Liver (tissue), 7 donors: ENCODE measurements at regions not wholly inside any gene's neighbourhood (a gene's known extent, or its start where the extent isn't known, plus 50 kb on each side); places are given as distances from the start of the nearest gene placed in this dataset.

Experiments used
- DNase-seq: peaks from one replicate; pipeline ENCODE4 v3.0.0-alpha.2; 2017; ENCODE audit warnings: low spot score
- H3K27ac ChIP-seq, 2 donors: one replicate each; pipeline ENCODE4 v1.7.0; 2013; ENCODE audit warnings: inconsistent platforms in 2 of 2, low read length in 2 of 2, control low read depth in 1 of 2, low read depth in 1 of 2, mild to moderate bottlenecking in 1 of 2
- H3K27me3 ChIP-seq, 4 donors: one replicate each; pipeline versions ENCODE4 v1.6.1 to v1.7.0; 2013; ENCODE audit warnings: low read length in 3 of 4, inconsistent platforms in 1 of 4, mild to moderate bottlenecking in 1 of 4, moderate library complexity in 1 of 4; ENCODE audit not compliant: control insufficient read depth in 4 of 4, insufficient read depth in 4 of 4
- H3K36me3 ChIP-seq, 4 donors: one replicate each; pipeline versions ENCODE4 v1.6.1 to v1.7.0; 2013; ENCODE audit warnings: low read length in 3 of 4, mild to moderate bottlenecking in 3 of 4, low read depth in 1 of 4, moderate library complexity in 1 of 4; ENCODE audit not compliant: control insufficient read depth in 4 of 4, insufficient read depth in 3 of 4
- H3K4me1 ChIP-seq, 4 donors: one replicate each; pipeline versions ENCODE4 v1.6.1 to v1.7.0; 2013; ENCODE audit warnings: low read length in 3 of 4, mild to moderate bottlenecking in 3 of 4, moderate library complexity in 1 of 4; ENCODE audit not compliant: control insufficient read depth in 4 of 4, insufficient read depth in 4 of 4
- H3K4me3 ChIP-seq, 3 donors: one replicate each; pipeline versions ENCODE4 v1.6.1 to v1.7.0; 2013; ENCODE audit warnings: low read length in 3 of 3, control low read depth in 1 of 3, low read depth in 1 of 3, mild to moderate bottlenecking in 1 of 3
- H3K9ac ChIP-seq, 2 donors: one replicate each; pipeline ENCODE4 v1.7.0; 2013; ENCODE audit warnings: low read length in 2 of 2, mild to moderate bottlenecking in 2 of 2, moderate library complexity in 2 of 2, control low read depth in 1 of 2, low read depth in 1 of 2
- H3K9me3 ChIP-seq, 4 donors: one replicate each; pipeline versions ENCODE4 v1.6.1 to v1.7.0; 2013; ENCODE audit warnings: low read length in 3 of 4; ENCODE audit not compliant: control insufficient read depth in 4 of 4
- FOXA1 ChIP-seq: IDR thresholded peaks from 2 replicates; pipeline ENCODE4 v1.6.1; 2016; ENCODE audit warnings: antibody characterized with exemption
- FOXA2 ChIP-seq: IDR thresholded peaks from 2 replicates; pipeline ENCODE4 v1.6.1; 2016; ENCODE audit warnings: antibody characterized with exemption
- GABPA ChIP-seq, 2 donors: IDR thresholded peaks in 1 of 2; conservative IDR thresholded peaks in 1 of 2; 2 replicates each; pipeline ENCODE4 v1.6.1; 2016; ENCODE audit warnings: antibody characterized with exemption in 2 of 2, mild to moderate bottlenecking in 1 of 2, moderate library complexity in 1 of 2
- HNF4A ChIP-seq, 2 donors: conservative IDR thresholded peaks; 2 replicates each; pipeline ENCODE4 v1.6.1; 2016; ENCODE audit warnings: antibody characterized with exemption in 2 of 2, mild to moderate bottlenecking in 2 of 2
- JUND ChIP-seq, 2 donors: IDR thresholded peaks; 2 replicates each; pipeline ENCODE4 v1.6.1; 2016; ENCODE audit warnings: antibody characterized with exemption in 2 of 2
- NR2F2 ChIP-seq: IDR thresholded peaks from 2 replicates; pipeline ENCODE4 v1.6.1; 2016; ENCODE audit warnings: antibody characterized with exemption
- RAD21 ChIP-seq, 2 donors: IDR thresholded peaks; 2 replicates each; pipeline ENCODE4 v1.6.1; 2016; ENCODE audit warnings: antibody characterized with exemption in 2 of 2, mild to moderate bottlenecking in 2 of 2
- RXRA ChIP-seq, 2 donors: IDR thresholded peaks; 2 replicates each; pipeline ENCODE4 v1.6.1; 2017 to 2018; ENCODE audit warnings: antibody characterized with exemption in 2 of 2, mild to moderate bottlenecking in 1 of 2
- SP1 ChIP-seq: IDR thresholded peaks from 2 replicates; pipeline ENCODE4 v1.6.1; 2018; ENCODE audit warnings: antibody characterized with exemption, mild to moderate bottlenecking
- YY1 ChIP-seq: IDR thresholded peaks from 2 replicates; pipeline ENCODE4 v1.6.1; 2016; ENCODE audit warnings: antibody characterized with exemption, mild to moderate bottlenecking
- WGBS: extraction: QIAGEN DNeasy Blood & Tissue Kit; methylation state at CpG from one replicate; pipeline ENCODE4 v1.1.7; 2013; 5-methylcytosine and 5-hydroxymethylcytosine counted together
- TF ChIP-seq, protein P1 (sequence below): IDR thresholded peaks from 2 replicates; pipeline ENCODE4 v1.6.1; 2016; ENCODE audit warnings: antibody characterized with exemption
- TF ChIP-seq, protein P2 (sequence below): IDR thresholded peaks from 2 replicates; pipeline ENCODE4 v1.6.1; 2016; ENCODE audit warnings: antibody characterized with exemption, mild to moderate bottlenecking
- TF ChIP-seq, protein P3 (sequence below): IDR thresholded peaks from 2 replicates; pipeline ENCODE4 v1.6.1; 2016; ENCODE audit warnings: antibody characterized with exemption
- donor health status: healthy.
- donor health status: healthy.
- donor health status: healthy.
- donor health status: healthy.

DNA sequence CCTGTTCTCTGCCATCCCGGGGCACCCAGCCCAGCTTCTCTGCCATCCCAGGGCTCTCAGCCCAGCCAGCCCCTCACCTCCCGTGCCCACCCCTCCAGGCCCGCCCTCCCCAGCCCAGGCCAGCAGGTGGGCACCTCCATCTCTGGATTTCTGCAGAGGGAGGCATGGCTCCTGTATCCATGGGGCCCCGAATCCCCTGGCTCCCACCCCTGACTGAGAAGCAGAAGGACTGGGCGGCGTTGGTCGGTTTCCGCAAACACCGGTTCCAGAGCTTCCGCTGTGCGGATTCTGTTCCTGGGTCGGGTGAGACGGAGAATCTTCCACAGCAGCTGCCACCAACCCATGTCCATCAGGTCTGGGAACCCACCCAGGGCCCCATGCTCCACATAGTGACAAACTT is 240.3 kb downstream of the BRD1 start:
- Histone ChIP-seq H3K27ac (no peak overlapping the region), H3K9ac (no peak overlapping the region), H3K36me3 (no peaks in the 10 kb centered on the region), H3K4me3 (no peak overlapping the region), H3K27me3 (no peaks in the 10 kb centered on the region), H3K4me1 (no peaks in the 10 kb centered on the region), H3K9me3 (peaks cover 0 to 3% (median 0%) of the 10 kb centered on the region in 4 donors)
- no peak for DNase-seq
- no peak for TF ChIP-seq JUND (IDR thresholded peaks at IDR 0.05)
- TF ChIP-seq RAD21 (IDR thresholded peaks at IDR 0.05): no peak
- WGBS: 84% methylated on average over 13 of the region's 13 CpGs

DNA sequence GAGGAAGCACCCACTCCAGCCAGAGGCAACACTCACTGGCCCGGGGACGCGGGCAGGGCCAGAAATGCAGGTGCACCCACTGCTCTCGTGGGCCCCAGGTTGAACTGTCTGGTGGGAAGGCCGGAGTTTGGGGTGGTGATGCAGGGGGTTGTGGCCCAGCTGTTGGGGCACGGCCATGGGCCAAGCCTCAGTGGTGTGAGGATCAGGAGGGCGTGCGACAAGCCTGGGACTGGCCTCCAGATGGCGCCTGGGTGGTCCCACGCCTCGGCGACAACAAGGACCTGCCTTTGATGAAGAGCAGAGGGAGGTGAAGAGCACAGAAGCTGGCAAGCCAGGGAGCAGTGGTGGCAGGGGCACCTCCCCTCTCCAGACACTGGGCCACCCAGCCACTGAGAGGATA is 240.8 kb downstream of the BRD1 start:
- no peak overlapping the region for H3K4me3 ChIP-seq
- WGBS: 81% methylated on average over 12 of the region's 12 CpGs
- H3K36me3 ChIP-seq: no peaks in the 10 kb centered on the region
- no peak overlapping the region for H3K9ac ChIP-seq
- TF ChIP-seq FOXA1 (no peak), NR2F2 (no peak), JUND (IDR thresholded peaks at IDR 0.05) (no peak), HNF4A (conservative IDR thresholded peaks at IDR 0.05) (no peak), YY1 (no peak), RXRA (IDR thresholded peaks at IDR 0.05) (no peak), GABPA (IDR thresholded peaks at IDR 0.05 in 1 of 2, conservative IDR thresholded peaks at IDR 0.05 in 1 of 2) (no peak), SP1 (no peak), FOXA2 (no peak)
- TF ChIP-seq, protein P1, sequence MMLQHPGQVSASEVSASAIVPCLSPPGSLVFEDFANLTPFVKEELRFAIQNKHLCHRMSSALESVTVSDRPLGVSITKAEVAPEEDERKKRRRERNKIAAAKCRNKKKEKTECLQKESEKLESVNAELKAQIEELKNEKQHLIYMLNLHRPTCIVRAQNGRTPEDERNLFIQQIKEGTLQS: no peak
- TF ChIP-seq, protein P2, sequence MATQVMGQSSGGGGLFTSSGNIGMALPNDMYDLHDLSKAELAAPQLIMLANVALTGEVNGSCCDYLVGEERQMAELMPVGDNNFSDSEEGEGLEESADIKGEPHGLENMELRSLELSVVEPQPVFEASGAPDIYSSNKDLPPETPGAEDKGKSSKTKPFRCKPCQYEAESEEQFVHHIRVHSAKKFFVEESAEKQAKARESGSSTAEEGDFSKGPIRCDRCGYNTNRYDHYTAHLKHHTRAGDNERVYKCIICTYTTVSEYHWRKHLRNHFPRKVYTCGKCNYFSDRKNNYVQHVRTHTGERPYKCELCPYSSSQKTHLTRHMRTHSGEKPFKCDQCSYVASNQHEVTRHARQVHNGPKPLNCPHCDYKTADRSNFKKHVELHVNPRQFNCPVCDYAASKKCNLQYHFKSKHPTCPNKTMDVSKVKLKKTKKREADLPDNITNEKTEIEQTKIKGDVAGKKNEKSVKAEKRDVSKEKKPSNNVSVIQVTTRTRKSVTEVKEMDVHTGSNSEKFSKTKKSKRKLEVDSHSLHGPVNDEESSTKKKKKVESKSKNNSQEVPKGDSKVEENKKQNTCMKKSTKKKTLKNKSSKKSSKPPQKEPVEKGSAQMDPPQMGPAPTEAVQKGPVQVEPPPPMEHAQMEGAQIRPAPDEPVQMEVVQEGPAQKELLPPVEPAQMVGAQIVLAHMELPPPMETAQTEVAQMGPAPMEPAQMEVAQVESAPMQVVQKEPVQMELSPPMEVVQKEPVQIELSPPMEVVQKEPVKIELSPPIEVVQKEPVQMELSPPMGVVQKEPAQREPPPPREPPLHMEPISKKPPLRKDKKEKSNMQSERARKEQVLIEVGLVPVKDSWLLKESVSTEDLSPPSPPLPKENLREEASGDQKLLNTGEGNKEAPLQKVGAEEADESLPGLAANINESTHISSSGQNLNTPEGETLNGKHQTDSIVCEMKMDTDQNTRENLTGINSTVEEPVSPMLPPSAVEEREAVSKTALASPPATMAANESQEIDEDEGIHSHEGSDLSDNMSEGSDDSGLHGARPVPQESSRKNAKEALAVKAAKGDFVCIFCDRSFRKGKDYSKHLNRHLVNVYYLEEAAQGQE: no peak
- TF ChIP-seq, protein P3, sequence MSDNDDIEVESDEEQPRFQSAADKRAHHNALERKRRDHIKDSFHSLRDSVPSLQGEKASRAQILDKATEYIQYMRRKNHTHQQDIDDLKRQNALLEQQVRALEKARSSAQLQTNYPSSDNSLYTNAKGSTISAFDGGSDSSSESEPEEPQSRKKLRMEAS: no peak
- no peak for DNase-seq
- no peak overlapping the region for H3K27ac ChIP-seq
- H3K9me3 ChIP-seq: peaks cover 0 to 3% (median 0%) of the 10 kb centered on the region in 4 donors
- H3K27me3 ChIP-seq: no peaks in the 10 kb centered on the region
- H3K4me1 ChIP-seq: no peaks in the 10 kb centered on the region

DNA sequence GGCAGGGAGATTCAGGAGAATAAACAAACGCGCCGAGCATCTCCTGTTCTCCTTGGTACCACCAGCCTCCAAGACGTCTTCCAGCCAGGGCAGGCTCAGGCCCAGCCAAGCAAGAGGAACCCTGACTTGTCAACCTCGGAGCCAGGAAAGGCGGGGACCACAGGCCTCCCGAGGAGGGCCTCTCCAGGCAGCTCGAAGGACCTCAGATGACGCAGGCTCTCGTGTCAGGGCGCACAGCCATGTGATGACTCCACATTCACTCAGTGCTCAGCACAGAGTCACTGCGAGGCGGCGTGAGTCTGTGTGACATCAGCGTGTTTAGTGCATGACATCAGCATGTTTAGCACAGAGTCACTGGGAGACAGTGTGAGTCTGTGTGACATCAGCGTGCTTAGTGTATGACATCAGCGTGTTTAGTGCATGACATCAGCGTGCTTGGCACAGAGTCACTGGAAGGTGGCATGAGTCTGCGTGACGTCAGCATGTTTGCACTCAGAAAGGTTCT is 241.4 kb downstream of the BRD1 start:
- DNase-seq: no peak
- no peak overlapping the region for H3K9ac ChIP-seq
- peaks cover 0 to 3% (median 0%) of the 10 kb centered on the region in 4 donors for H3K9me3 ChIP-seq
- no peaks in the 10 kb centered on the region for H3K4me1 ChIP-seq
- no peak for TF ChIP-seq JUND (IDR thresholded peaks at IDR 0.05)
- no peak for TF ChIP-seq NR2F2
- no peak overlapping the region for H3K27ac ChIP-seq
- 82% methylated on average over 20 of the region's 20 CpGs for WGBS
- no peaks in the 10 kb centered on the region for H3K27me3 ChIP-seq
- H3K36me3 ChIP-seq: no peaks in the 10 kb centered on the region
- H3K4me3 ChIP-seq: no peak overlapping the region
